IMR-90 (cell line): ENCODE measurements at regions not wholly inside any gene's neighbourhood (a gene's known extent, or its start where the extent isn't known, plus 50 kb on each side); places are given as distances from the start of the nearest gene placed in this dataset.

Experiments
- ATAC-seq: fragments of 200-7000 bp; cut with Tn5 transposase; 2 replicates; pipeline ENCODE4 v1.9.1; 2020; ENCODE audit warnings: low read depth, mild to moderate bottlenecking, moderate library complexity
- BruUV-seq: library from RNA; stranded (reverse); fragments of 400-500 nt; replicated peaks from 2 replicates; lab custom pipeline; 2021; lab: Mats Ljungman, UMichigan
- CTCF ChIA-PET: fragments of 300-600 bp; formaldehyde crosslinking; extraction: SDS; loops from one replicate; lab custom pipeline; 2021; ENCODE audit warnings: antibody characterized with exemption; lab: Yijun Ruan, JAX
- POLR2A ChIA-PET: fragments of 300-600 bp; sonication (Branson Sonifier 250); formaldehyde crosslinking; loops from one replicate; lab custom pipeline; 2022; ENCODE audit warnings: antibody characterized with exemption; ENCODE audit not compliant: unreplicated experiment; lab: Charles Lee
- DNase-seq: peaks from one replicate; pipeline ENCODE4 v3.0.0; 2013
- H2AFZ ChIP-seq: replicated peaks from 2 replicates; pipeline ENCODE3; 2013; ENCODE audit warnings: low read length, mild to moderate bottlenecking; ENCODE audit not compliant: poor library complexity
- H2AK5ac ChIP-seq: 2 replicates; pipeline ENCODE4 v1.6.1; 2013; ENCODE audit warnings: low read depth, low read length, inconsistent platforms
- H2AK9ac ChIP-seq: replicated peaks from 2 replicates; pipeline ENCODE3; 2013; ENCODE audit warnings: mild to moderate bottlenecking, low read depth, low read length, moderate library complexity; ENCODE audit not compliant: poor library complexity
- H2BK120ac ChIP-seq: 2 replicates; pipeline ENCODE4 v1.6.1; 2013; ENCODE audit warnings: low read depth, low read length, inconsistent platforms
- H2BK15ac ChIP-seq: 3 replicates; pipeline ENCODE4 v1.6.1; 2013; ENCODE audit warnings: low read depth, low read length, inconsistent platforms
- H2BK20ac ChIP-seq: 2 replicates; pipeline ENCODE4 v1.6.1; 2013; ENCODE audit warnings: low read depth, mild to moderate bottlenecking, inconsistent platforms, low read length, moderate library complexity
- H2BK5ac ChIP-seq: 2 replicates; pipeline ENCODE4 v1.6.1; 2013; ENCODE audit warnings: mild to moderate bottlenecking, low read depth, low read length, inconsistent platforms; ENCODE audit not compliant: poor library complexity, severe bottlenecking
- H3K14ac ChIP-seq: replicated peaks from 2 replicates; pipeline ENCODE4 v1.6.1; 2013; ENCODE audit warnings: low read depth, low read length, inconsistent platforms
- H3K18ac ChIP-seq: 2 replicates; pipeline ENCODE4 v1.6.1; 2013; ENCODE audit warnings: low read depth, low read length, control low read depth
- H3K23ac ChIP-seq: 2 replicates; pipeline ENCODE4 v1.6.1; 2013; ENCODE audit warnings: low read depth, low read length, inconsistent platforms
- H3K27ac ChIP-seq: 2 replicates; pipeline ENCODE4 v1.5.1; 2013; ENCODE audit warnings: mild to moderate bottlenecking, control low read depth, low read length; ENCODE audit not compliant: insufficient read depth
- H3K27me3 ChIP-seq: 2 replicates; pipeline ENCODE4 v1.6.1; 2013; ENCODE audit warnings: low read length; ENCODE audit not compliant: control insufficient read depth, insufficient read depth
- H3K36me3 ChIP-seq: 2 replicates; pipeline ENCODE4 v1.6.1; 2013; ENCODE audit warnings: low read length, mixed read lengths; ENCODE audit not compliant: control insufficient read depth, insufficient read depth
- H3K4ac ChIP-seq: 2 replicates; pipeline ENCODE4 v1.6.1; 2013; ENCODE audit warnings: low read depth, low read length, inconsistent platforms
- H3K4me1 ChIP-seq: 2 replicates; pipeline ENCODE4 v1.6.1; 2013; ENCODE audit warnings: low read length, mixed read lengths; ENCODE audit not compliant: control insufficient read depth, insufficient read depth
- H3K4me2 ChIP-seq: 2 replicates; pipeline ENCODE4 v1.6.1; 2013; ENCODE audit warnings: low read depth, mild to moderate bottlenecking, control low read depth, low read length, moderate library complexity
- H3K4me3 ChIP-seq: 2 replicates; pipeline ENCODE4 v1.5.1; 2013; ENCODE audit warnings: low read depth, mild to moderate bottlenecking, control low read depth, low read length, moderate library complexity; ENCODE audit not compliant: insufficient read depth
- H3K56ac ChIP-seq: 2 replicates; pipeline ENCODE4 v1.6.1; 2013; ENCODE audit warnings: low read length, inconsistent platforms; ENCODE audit not compliant: insufficient read depth; ENCODE audit errors: extremely low read depth
- H3K79me1 ChIP-seq, 2 experiments: 2 replicates each; pipeline ENCODE4 v1.6.1; 2013; ENCODE audit warnings: low read length in 2 of 2, inconsistent platforms in 1 of 2, low read depth in 1 of 2
- H3K9ac ChIP-seq: 2 replicates; pipeline ENCODE4 v1.6.1; 2013; ENCODE audit warnings: low read depth, low read length, control low read depth
- H3K9me1 ChIP-seq: 2 replicates; pipeline ENCODE4 v1.6.1; 2013; ENCODE audit warnings: low read length, inconsistent platforms; ENCODE audit not compliant: insufficient read depth
- H3K9me3 ChIP-seq: 2 replicates; pipeline ENCODE4 v1.6.1; 2013; ENCODE audit warnings: low read length; ENCODE audit not compliant: control insufficient read depth, insufficient read depth
- H4K20me1 ChIP-seq: 2 replicates; pipeline ENCODE4 v1.6.1; 2013; ENCODE audit warnings: low read length, inconsistent platforms; ENCODE audit not compliant: insufficient read depth
- H4K5ac ChIP-seq: 2 replicates; pipeline ENCODE4 v1.6.1; 2013; ENCODE audit warnings: mild to moderate bottlenecking, low read depth, low read length, control low read depth
- H4K8ac ChIP-seq, 2 experiments: 2 replicates each; pipeline ENCODE4 v1.6.1; 2013; ENCODE audit warnings: low read depth in 2 of 2, low read length in 2 of 2, control low read depth in 1 of 2, inconsistent platforms in 1 of 2
- H4K91ac ChIP-seq: 2 replicates; pipeline ENCODE4 v1.6.1; 2013; ENCODE audit warnings: low read depth, low read length, inconsistent platforms; ENCODE audit not compliant: insufficient read depth
- CTCF ChIP-seq: conservative IDR thresholded peaks from 2 replicates; pipeline ENCODE4 v1.5.1; 2012; ENCODE audit warnings: mild to moderate bottlenecking, low read depth, low read length, improper control_type of control experiment
- RAD21 ChIP-seq: IDR thresholded peaks from 2 replicates; pipeline ENCODE4 v1.6.1; 2012; ENCODE audit warnings: low read length, improper control_type of control experiment
- USF2 ChIP-seq: fragments of 150-350 bp; IDR thresholded peaks from 2 replicates; pipeline ENCODE4 v1.6.1; 2017; ENCODE audit warnings: mild to moderate bottlenecking, antibody characterized with exemption, low read length, low read depth
- WGBS, 2 experiments: methylation state at CpG; one replicate each; pipeline versions ENCODE4 v1.1.5 to v1.1.7; 2013; ENCODE audit warnings: missing lambda C conversion rate in 2 of 2; ENCODE audit not compliant: insufficient read length in 1 of 2; ENCODE audit errors: extremely low coverage in 2 of 2; 5-methylcytosine and 5-hydroxymethylcytosine counted together
- dilution Hi-C: fragments of 300-500 bp; cut with HindIII; formaldehyde crosslinking; loops from one replicate; pipeline ENCODE4 v1.14.3; 2018; ENCODE audit warnings: low sequenced_read_pairs; ENCODE audit not compliant: unreplicated experiment
- in situ Hi-C: fragments of 300-500 bp; cut with MboI; formaldehyde crosslinking; loops from 3 replicates; pipeline ENCODE4 v1.14.3; 2019; ENCODE audit warnings: low sequenced_read_pairs, inconsistent platforms, mixed read lengths
- intact Hi-C: fragments of 100-400 bp; cut with micrococcal nuclease; formaldehyde crosslinking; loops from 2 replicates; pipeline ENCODE4 v1.10.0; 2022

- intact Hi-C loops: no loop called here
- H3K9me3 ChIP-seq: no peaks in the 10 kb centered on the region
- no peak overlapping the region for H3K4ac ChIP-seq
- H3K27ac ChIP-seq: no peak overlapping the region
- ChIA-PET CTCF (no interaction called here), POLR2A (no interaction called here)
- no peak overlapping the region for H3K56ac ChIP-seq
- H3K36me3 ChIP-seq: no peaks in the 10 kb centered on the region
- no peak overlapping the region for H2BK5ac ChIP-seq
- no peak overlapping the region for H4K5ac ChIP-seq
- no peaks in the 10 kb centered on the region for H3K4me1 ChIP-seq
- no TSS peak for BruUV-seq
- 0 out of 2 replicates have a peak, but pooled peaks have one; percentile 9 for TF ChIP-seq RAD21
- no peak for TF ChIP-seq USF2
- peak; percentile 9; the same call in 1 of the 2 replicates for TF ChIP-seq CTCF
- H3K4me2 ChIP-seq: no peak overlapping the region
- H2AK9ac ChIP-seq: no peak overlapping the region
- ATAC-seq (no peak), DNase-seq (no peak)
- H4K8ac ChIP-seq: no peak overlapping the region
- in situ Hi-C loops: no loop called here
- no peak overlapping the region for H2BK120ac ChIP-seq
- no peak overlapping the region for H3K18ac ChIP-seq
- H3K9ac ChIP-seq: no peak overlapping the region
- no peak overlapping the region for H4K91ac ChIP-seq
- no peaks in the 10 kb centered on the region for H4K20me1 ChIP-seq
- no peaks in the 10 kb centered on the region; the same call in 1 of the 2 replicates for H3K27me3 ChIP-seq
- no peak overlapping the region for H2AK5ac ChIP-seq
- no peak overlapping the region for H2BK15ac ChIP-seq
- no peaks in the 10 kb centered on the region for H3K79me1 ChIP-seq
- no peak overlapping the region for H2AFZ ChIP-seq
- dilution Hi-C loops: no loop called here
- no peak overlapping the region for H3K4me3 ChIP-seq
- no peak overlapping the region for H3K23ac ChIP-seq
- H3K14ac ChIP-seq: no peak overlapping the region
- no CpG with 5 or more reads among the region's 3 CpGs for WGBS, 2 experiments
- H2BK20ac ChIP-seq: no peak overlapping the region
- no peaks in the 10 kb centered on the region for H3K9me1 ChIP-seq
These were observed 148.9 kb upstream of the GLI3 start for GRCh38 chr7:42385912-42386311.
